ENCODE measurements at regions not wholly inside any gene's neighbourhood (a gene's known extent, or its start where the extent isn't known, plus 50 kb on each side); places are given as distances from the start of the nearest gene placed in this dataset.

GRCh38 chr5:2310946-2311345 is 428.2 kb upstream of the IRX4 start:
- TF ChIP-seq CTCF (IDR thresholded peaks at IDR 0.05; ENCODE audit: insufficient read depth, low read length, severe bottlenecking): no peak
- FAIRE-seq (no peak), DNase-seq (ENCODE audit: low read depth) (no peak)
- Histone ChIP-seq H3K4me3 (ENCODE audit: low read depth, low read length) (no peak overlapping the region), H3K27me3 (ENCODE audit: control insufficient read depth, insufficient read depth, low read length) (no peaks in the 10 kb centered on the region), H3K36me3 (ENCODE audit: control insufficient read depth, insufficient read depth, low read length) (no peaks in the 10 kb centered on the region)

DNA sequence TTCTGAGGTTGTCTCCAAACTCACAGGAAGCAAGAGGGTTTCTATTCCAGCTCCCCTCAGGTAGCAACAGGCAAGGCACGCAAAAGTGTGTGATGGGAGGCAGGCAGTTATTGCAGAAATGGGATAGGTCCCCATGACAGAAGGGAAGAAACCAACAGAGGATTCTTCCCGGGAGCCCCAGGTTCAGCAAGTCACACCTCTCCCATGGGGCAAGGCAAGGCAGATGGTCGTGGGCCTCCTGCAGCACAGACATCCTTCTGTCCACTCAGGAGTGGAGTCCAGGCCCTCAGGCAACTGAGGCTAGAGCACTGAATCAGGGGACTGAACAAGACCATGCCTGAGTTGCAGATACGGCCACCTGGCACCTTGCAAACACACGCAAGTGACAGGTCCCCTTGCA is 424.9 kb upstream of the IRX4 start:
- Histone ChIP-seq H3K27me3 (ENCODE audit: control insufficient read depth, insufficient read depth, low read length) (no peaks in the 10 kb centered on the region), H3K36me3 (ENCODE audit: control insufficient read depth, insufficient read depth, low read length) (no peaks in the 10 kb centered on the region), H3K4me3 (ENCODE audit: low read depth, low read length) (no peak overlapping the region)
- no peak for DNase-seq (ENCODE audit: low read depth)
- TF ChIP-seq CTCF (IDR thresholded peaks at IDR 0.05; ENCODE audit: insufficient read depth, low read length, severe bottlenecking): no peak
- FAIRE-seq: no peak

DNA sequence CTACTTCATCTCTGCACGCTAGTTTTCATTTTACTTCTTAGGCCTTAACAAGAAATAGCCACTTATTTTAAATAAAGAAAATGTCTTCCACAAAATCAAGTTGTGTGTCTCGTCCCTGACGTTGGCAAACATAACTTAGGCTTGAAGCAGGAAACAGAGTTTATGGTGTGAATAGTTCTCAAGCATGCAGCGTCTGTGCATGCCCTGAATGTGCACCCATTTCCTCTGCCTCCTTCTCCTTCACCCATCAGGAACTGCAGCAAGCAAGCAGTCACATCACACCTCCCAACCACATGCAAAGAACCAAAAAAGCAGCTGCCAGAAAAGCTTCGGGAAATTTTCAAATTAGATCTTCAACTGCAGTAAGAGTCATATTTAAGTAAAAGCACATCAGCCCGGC is 424.0 kb upstream of the IRX4 start:
- Histone ChIP-seq H3K36me3 (ENCODE audit: control insufficient read depth, insufficient read depth, low read length) (no peaks in the 10 kb centered on the region), H3K27me3 (ENCODE audit: control insufficient read depth, insufficient read depth, low read length) (no peaks in the 10 kb centered on the region), H3K4me3 (ENCODE audit: low read depth, low read length) (no peak overlapping the region)
- FAIRE-seq: no peak
- no peak for TF ChIP-seq CTCF (IDR thresholded peaks at IDR 0.05; ENCODE audit: insufficient read depth, low read length, severe bottlenecking)
- DNase-seq (ENCODE audit: low read depth): no peak

DNA sequence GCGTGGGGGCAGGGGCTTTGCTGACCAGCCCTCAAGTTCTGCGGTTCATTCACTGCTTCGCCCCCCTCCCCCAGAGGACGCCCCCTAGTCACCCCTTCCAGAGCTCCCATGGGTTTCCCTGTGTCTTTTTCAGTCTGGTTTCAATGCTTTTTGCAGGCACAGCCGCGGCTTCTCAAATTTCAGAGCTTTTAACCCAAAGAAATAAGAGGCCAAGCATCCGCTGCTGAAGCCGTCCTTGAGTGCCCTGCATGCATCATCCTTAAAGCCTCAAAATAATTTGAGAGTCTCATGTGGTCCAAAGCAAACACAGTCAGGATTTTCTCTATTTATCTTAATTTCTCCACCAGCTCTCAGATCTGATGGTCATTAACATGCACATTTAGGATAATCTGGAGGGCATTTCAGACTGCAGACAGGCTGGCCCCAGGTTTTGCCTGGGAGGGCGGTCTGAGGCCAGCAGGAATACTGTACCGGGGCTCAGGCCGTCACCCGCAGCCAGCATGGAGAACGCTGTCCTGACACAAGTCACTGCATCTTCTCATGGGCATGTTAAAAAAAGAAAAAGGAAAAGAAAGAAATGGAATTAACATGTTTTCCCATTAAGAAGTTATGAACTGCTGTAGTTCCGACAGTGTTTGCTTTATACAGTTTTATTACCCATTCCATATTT is 420.8 kb upstream of the IRX4 start:
- no peak for FAIRE-seq
- no peaks in the 10 kb centered on the region for H3K36me3 ChIP-seq (ENCODE audit: control insufficient read depth, insufficient read depth, low read length)
- no peak for DNase-seq (ENCODE audit: low read depth)
- H3K4me3 ChIP-seq (ENCODE audit: low read depth, low read length): no peak overlapping the region
- TF ChIP-seq CTCF (IDR thresholded peaks at IDR 0.05; ENCODE audit: insufficient read depth, low read length, severe bottlenecking): no peak
- no peaks in the 10 kb centered on the region for H3K27me3 ChIP-seq (ENCODE audit: control insufficient read depth, insufficient read depth, low read length)

DNA sequence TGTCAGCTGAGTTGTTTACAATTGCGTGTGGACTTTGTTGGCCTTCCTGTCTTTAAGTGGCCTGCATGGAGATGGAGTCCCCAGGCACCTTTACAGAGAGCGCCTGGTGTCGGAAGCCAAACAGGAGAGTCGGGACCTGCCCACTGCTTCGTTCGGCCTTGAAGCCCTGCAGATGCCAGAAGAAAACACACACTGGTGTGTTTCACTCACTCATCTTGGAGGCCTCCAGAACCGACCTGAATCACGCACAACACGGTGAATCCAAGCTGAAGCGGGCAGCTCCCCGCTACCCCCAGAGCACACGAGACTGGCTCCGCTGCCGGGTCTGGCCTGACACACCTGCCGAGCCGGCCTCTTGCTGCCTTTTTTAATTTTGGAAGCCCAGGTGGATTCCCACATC is 419.4 kb upstream of the IRX4 start:
- H3K36me3 ChIP-seq (ENCODE audit: control insufficient read depth, insufficient read depth, low read length): no peaks in the 10 kb centered on the region
- no peaks in the 10 kb centered on the region for H3K27me3 ChIP-seq (ENCODE audit: control insufficient read depth, insufficient read depth, low read length)
- peak; percentile 7 for FAIRE-seq
- DNase-seq (ENCODE audit: low read depth): no peak
- TF ChIP-seq CTCF (IDR thresholded peaks at IDR 0.05; ENCODE audit: insufficient read depth, low read length, severe bottlenecking): no peak
- H3K4me3 ChIP-seq (ENCODE audit: low read depth, low read length): no peak overlapping the region
